ENCODE measurements at regions not wholly inside any gene's neighbourhood (a gene's known extent, or its start where the extent isn't known, plus 50 kb on each side); places are given as distances from the start of the nearest gene placed in this dataset.

- no peak for DNase-seq (ENCODE audit: low spot score in 2 of 2)
- H3K4me1 ChIP-seq, result no peaks in the 10 kb centered on the region
- intact Hi-C loops (cut with DNase I), result no loop called here
- no peak overlapping the region for H3K27ac ChIP-seq
- no peak overlapping the region for H3K4me3 ChIP-seq
- H3K9me3 ChIP-seq, result no peaks in the 10 kb centered on the region
- TF ChIP-seq, protein P1, sequence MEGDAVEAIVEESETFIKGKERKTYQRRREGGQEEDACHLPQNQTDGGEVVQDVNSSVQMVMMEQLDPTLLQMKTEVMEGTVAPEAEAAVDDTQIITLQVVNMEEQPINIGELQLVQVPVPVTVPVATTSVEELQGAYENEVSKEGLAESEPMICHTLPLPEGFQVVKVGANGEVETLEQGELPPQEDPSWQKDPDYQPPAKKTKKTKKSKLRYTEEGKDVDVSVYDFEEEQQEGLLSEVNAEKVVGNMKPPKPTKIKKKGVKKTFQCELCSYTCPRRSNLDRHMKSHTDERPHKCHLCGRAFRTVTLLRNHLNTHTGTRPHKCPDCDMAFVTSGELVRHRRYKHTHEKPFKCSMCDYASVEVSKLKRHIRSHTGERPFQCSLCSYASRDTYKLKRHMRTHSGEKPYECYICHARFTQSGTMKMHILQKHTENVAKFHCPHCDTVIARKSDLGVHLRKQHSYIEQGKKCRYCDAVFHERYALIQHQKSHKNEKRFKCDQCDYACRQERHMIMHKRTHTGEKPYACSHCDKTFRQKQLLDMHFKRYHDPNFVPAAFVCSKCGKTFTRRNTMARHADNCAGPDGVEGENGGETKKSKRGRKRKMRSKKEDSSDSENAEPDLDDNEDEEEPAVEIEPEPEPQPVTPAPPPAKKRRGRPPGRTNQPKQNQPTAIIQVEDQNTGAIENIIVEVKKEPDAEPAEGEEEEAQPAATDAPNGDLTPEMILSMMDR (IDR thresholded peaks at IDR 0.05), result no peak
- H3K36me3 ChIP-seq, result no peaks in the 10 kb centered on the region
- no peaks in the 10 kb centered on the region for H3K27me3 ChIP-seq
Observed at GRCh38 chr2:78532762-78533379, 492.6 kb upstream of the REG3G start.

DNA sequence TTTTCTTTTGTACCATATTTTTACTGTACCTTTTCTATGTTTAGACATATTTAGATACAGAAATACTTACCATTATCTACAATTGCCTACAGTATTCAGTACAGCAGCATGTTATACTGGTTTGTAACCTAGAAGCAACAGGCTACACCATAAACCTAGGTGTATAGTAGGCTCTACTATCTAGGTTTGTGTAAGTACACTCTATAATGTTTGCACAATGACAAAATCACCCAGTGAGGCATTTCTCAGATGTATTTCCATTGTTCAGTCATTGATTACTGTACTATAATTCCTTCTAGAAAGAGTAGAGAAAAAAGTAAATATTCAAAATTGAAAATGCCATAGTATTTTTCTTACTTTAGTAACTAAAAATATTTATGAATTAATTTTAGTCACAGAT lies 490.1 kb upstream of the REG3G start:
- Histone ChIP-seq H3K9me3 (no peaks in the 10 kb centered on the region), H3K27me3 (no peaks in the 10 kb centered on the region)
- intact Hi-C loops (cut with DNase I), result no loop called here

DNA sequence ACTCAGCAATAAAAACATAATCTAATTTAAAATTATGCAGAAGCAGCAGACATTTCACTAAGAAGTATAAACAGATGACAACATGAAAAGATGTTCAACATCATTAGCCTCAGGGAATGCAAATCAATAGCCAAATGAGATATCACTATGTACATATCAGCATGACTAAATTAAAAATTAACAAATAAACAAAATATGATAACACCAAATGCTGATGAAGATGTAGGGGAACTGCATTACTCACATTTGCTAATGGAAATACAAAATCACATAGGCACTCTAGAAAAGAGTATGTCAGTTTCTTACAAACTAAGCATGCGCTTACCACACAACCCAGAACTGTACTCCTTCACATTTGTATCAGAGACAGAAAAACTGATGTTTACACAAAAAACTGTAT lies 487.2 kb upstream of the REG3G start:
- intact Hi-C loops (cut with DNase I), result no loop called here

More for the DNA sequence above, 490.1 kb upstream of the REG3G start:
- TF ChIP-seq, protein P1 (IDR thresholded peaks at IDR 0.05), result no peak
- Histone ChIP-seq H3K4me3 (no peak overlapping the region), H3K27ac (no peak overlapping the region), H3K4me1 (no peaks in the 10 kb centered on the region), H3K36me3 (no peaks in the 10 kb centered on the region)
- DNase-seq (ENCODE audit: low spot score in 2 of 2), result no peak

GRCh38 chr2:78540255-78540654 lies 485.2 kb upstream of the REG3G start:
- H3K9me3 ChIP-seq, result no peaks in the 10 kb centered on the region
- TF ChIP-seq, protein P1 (IDR thresholded peaks at IDR 0.05), result no peak
- H3K27ac ChIP-seq, result no peak overlapping the region
- H3K4me3 ChIP-seq, result no peak overlapping the region
- intact Hi-C loops (cut with DNase I), result no loop called here
- no peaks in the 10 kb centered on the region for H3K4me1 ChIP-seq
- no peaks in the 10 kb centered on the region for H3K36me3 ChIP-seq
- H3K27me3 ChIP-seq, result no peaks in the 10 kb centered on the region
- DNase-seq (ENCODE audit: low spot score in 2 of 2), result no peak

More for the DNA sequence above, 487.2 kb upstream of the REG3G start:
- H3K4me1 ChIP-seq, result no peaks in the 10 kb centered on the region
- no peak overlapping the region for H3K27ac ChIP-seq
- DNase-seq (ENCODE audit: low spot score in 2 of 2), result no peak
- H3K27me3 ChIP-seq, result no peaks in the 10 kb centered on the region
- H3K4me3 ChIP-seq, result no peak overlapping the region
- no peaks in the 10 kb centered on the region for H3K36me3 ChIP-seq
- TF ChIP-seq, protein P1 (IDR thresholded peaks at IDR 0.05), result no peak
- no peaks in the 10 kb centered on the region for H3K9me3 ChIP-seq

- Histone ChIP-seq H3K36me3 (no peaks in the 10 kb centered on the region), H3K4me1 (no peaks in the 10 kb centered on the region), H3K4me3 (no peak overlapping the region), H3K27ac (no peak overlapping the region), H3K27me3 (no peaks in the 10 kb centered on the region), H3K9me3 (no peaks in the 10 kb centered on the region)
- DNase-seq (ENCODE audit: low spot score in 2 of 2), result no peak
- TF ChIP-seq, protein P1 (IDR thresholded peaks at IDR 0.05), result no peak
- intact Hi-C loops (cut with DNase I), result no loop called here
Observed at GRCh38 chr2:78541088-78541450, 484.4 kb upstream of the REG3G start.
